Fibroblast of lung (primary cell): ENCODE measurements at regions not wholly inside any gene's neighbourhood (a gene's known extent, or its start where the extent isn't known, plus 50 kb on each side); places are given as distances from the start of the nearest gene placed in this dataset.
"Not testable (repeated sequence)": the region's sequence is repeated elsewhere in the genome, so short reads cannot be mapped to it uniquely, and the experiment has no call there.

Experiments
- EZH2 ChIP-seq: IDR thresholded peaks from 2 replicates; pipeline ENCODE4 v1.5.1; 2012; ENCODE audit warnings: low read length, control low read depth, mild to moderate bottlenecking; ENCODE audit errors: missing control alignments
- TF ChIP-seq, protein P1 (sequence below), 2 donors: IDR thresholded peaks in 1 of 2; conservative IDR thresholded peaks in 1 of 2; 1 replicate in 1 of 2; 2 replicates in 1 of 2; pipeline ENCODE4 v1.5.1; 2011 to 2012; ENCODE audit warnings: low read length in 2 of 2, control low read depth in 1 of 2, inconsistent platforms in 1 of 2, low read depth in 1 of 2, mild to moderate bottlenecking in 1 of 2

GRCh38 chr19:29886106-29886505 is 55.9 kb upstream of the URI1 start:
- TF ChIP-seq EZH2, result not testable (repeated sequence)
- TF ChIP-seq, protein P1, sequence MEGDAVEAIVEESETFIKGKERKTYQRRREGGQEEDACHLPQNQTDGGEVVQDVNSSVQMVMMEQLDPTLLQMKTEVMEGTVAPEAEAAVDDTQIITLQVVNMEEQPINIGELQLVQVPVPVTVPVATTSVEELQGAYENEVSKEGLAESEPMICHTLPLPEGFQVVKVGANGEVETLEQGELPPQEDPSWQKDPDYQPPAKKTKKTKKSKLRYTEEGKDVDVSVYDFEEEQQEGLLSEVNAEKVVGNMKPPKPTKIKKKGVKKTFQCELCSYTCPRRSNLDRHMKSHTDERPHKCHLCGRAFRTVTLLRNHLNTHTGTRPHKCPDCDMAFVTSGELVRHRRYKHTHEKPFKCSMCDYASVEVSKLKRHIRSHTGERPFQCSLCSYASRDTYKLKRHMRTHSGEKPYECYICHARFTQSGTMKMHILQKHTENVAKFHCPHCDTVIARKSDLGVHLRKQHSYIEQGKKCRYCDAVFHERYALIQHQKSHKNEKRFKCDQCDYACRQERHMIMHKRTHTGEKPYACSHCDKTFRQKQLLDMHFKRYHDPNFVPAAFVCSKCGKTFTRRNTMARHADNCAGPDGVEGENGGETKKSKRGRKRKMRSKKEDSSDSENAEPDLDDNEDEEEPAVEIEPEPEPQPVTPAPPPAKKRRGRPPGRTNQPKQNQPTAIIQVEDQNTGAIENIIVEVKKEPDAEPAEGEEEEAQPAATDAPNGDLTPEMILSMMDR (conservative IDR thresholded peaks at IDR 0.05 in 1 of 2, IDR thresholded peaks at IDR 0.05 in 1 of 2; ENCODE audit: low read depth in 1 of 2, low read length in 2 of 2), result not testable (repeated sequence)
